ENCODE measurements at regions not wholly inside any gene's neighbourhood (a gene's known extent, or its start where the extent isn't known, plus 50 kb on each side); places are given as distances from the start of the nearest gene placed in this dataset.
"Not testable (repeated sequence)": the region's sequence is repeated elsewhere in the genome, so short reads cannot be mapped to it uniquely, and the experiment has no call there.

GRCh38 chr16:31581065-31581464 lies 53.4 kb downstream of the AHSP start:
- H3K27ac ChIP-seq (ENCODE audit: low read depth in 1 of 2, low read length in 2 of 2); H3K27me3 ChIP-seq (ENCODE audit: control insufficient read depth in 1 of 2, insufficient read depth in 2 of 2, low read length in 1 of 2); ATAC-seq (ENCODE audit: low FRiP score); H3K4me1 ChIP-seq (ENCODE audit: control insufficient read depth in 1 of 2, insufficient read depth in 2 of 2, low read length in 2 of 2); DNase-seq; H3K36me3 ChIP-seq (ENCODE audit: control insufficient read depth in 1 of 2, insufficient read depth in 2 of 2, low read length in 1 of 2); intact Hi-C loops (cut with DNase I); H3K9me3 ChIP-seq (ENCODE audit: control insufficient read depth, low read length); H3K4me3 ChIP-seq (ENCODE audit: low read length in 2 of 2): not testable (repeated sequence)
- 56% methylated on average over 2 of the region's 2 CpGs for WGBS, 2 donors

GRCh38 chr16:31601737-31602384 lies 74.2 kb downstream of the AHSP start:
- H3K36me3 ChIP-seq (ENCODE audit: control insufficient read depth in 1 of 2, insufficient read depth in 2 of 2, low read length in 1 of 2); DNase-seq; H3K4me1 ChIP-seq (ENCODE audit: control insufficient read depth in 1 of 2, insufficient read depth in 2 of 2, low read length in 2 of 2); intact Hi-C loops (cut with DNase I); H3K27ac ChIP-seq (ENCODE audit: low read depth in 1 of 2, low read length in 2 of 2); H3K4me3 ChIP-seq (ENCODE audit: low read length in 2 of 2); H3K27me3 ChIP-seq (ENCODE audit: control insufficient read depth in 1 of 2, insufficient read depth in 2 of 2, low read length in 1 of 2); H3K9me3 ChIP-seq (ENCODE audit: control insufficient read depth, low read length); ATAC-seq (ENCODE audit: low FRiP score): not testable (repeated sequence)
- WGBS, 2 donors, result 81 to 82% methylated on average over 9 of the region's 9 CpGs

GRCh38 chr16:31618130-31618529 lies 90.4 kb downstream of the AHSP start:
- Histone ChIP-seq H3K4me1 (ENCODE audit: control insufficient read depth in 1 of 2, insufficient read depth in 2 of 2, low read length in 2 of 2) (no peaks in the 10 kb centered on the region), H3K27ac (ENCODE audit: low read depth in 1 of 2, low read length in 2 of 2) (no peak overlapping the region), H3K27me3 (ENCODE audit: control insufficient read depth in 1 of 2, insufficient read depth in 2 of 2, low read length in 1 of 2) (no peaks in the 10 kb centered on the region), H3K9me3 (ENCODE audit: control insufficient read depth, low read length) (no peaks in the 10 kb centered on the region), H3K36me3 (ENCODE audit: control insufficient read depth in 1 of 2, insufficient read depth in 2 of 2, low read length in 1 of 2) (no peaks in the 10 kb centered on the region), H3K4me3 (ENCODE audit: low read length in 2 of 2) (no peak overlapping the region)
- intact Hi-C loops (cut with DNase I), result no loop called here
- DNase-seq (no peak), ATAC-seq (ENCODE audit: low FRiP score) (no peak)

GRCh38 chr16:31636433-31636832 lies 108.7 kb downstream of the AHSP start:
- Histone ChIP-seq H3K4me1 (ENCODE audit: control insufficient read depth in 1 of 2, insufficient read depth in 2 of 2, low read length in 2 of 2) (no peaks in the 10 kb centered on the region), H3K27me3 (ENCODE audit: control insufficient read depth in 1 of 2, insufficient read depth in 2 of 2, low read length in 1 of 2) (no peaks in the 10 kb centered on the region), H3K4me3 (ENCODE audit: low read length in 2 of 2) (no peak overlapping the region), H3K9me3 (ENCODE audit: control insufficient read depth, low read length) (no peaks in the 10 kb centered on the region), H3K27ac (ENCODE audit: low read depth in 1 of 2, low read length in 2 of 2) (no peak overlapping the region), H3K36me3 (ENCODE audit: control insufficient read depth in 1 of 2, insufficient read depth in 2 of 2, low read length in 1 of 2) (no peaks in the 10 kb centered on the region)
- intact Hi-C loops (cut with DNase I), result no loop called here
- 88 to 89% methylated on average over 7 of the region's 7 CpGs for WGBS, 2 donors
- DNase-seq (no peak), ATAC-seq (ENCODE audit: low FRiP score) (no peak)

- no peaks in the 10 kb centered on the region for H3K36me3 ChIP-seq (ENCODE audit: control insufficient read depth in 1 of 2, insufficient read depth in 2 of 2, low read length in 1 of 2)
- DNase-seq (no peak), ATAC-seq (ENCODE audit: low FRiP score) (no peak)
- H3K4me3 ChIP-seq (ENCODE audit: low read length in 2 of 2), result no peak overlapping the region
- H3K27me3 ChIP-seq (ENCODE audit: control insufficient read depth in 1 of 2, insufficient read depth in 2 of 2, low read length in 1 of 2), result peaks cover 0 to 2% of the 10 kb centered on the region in 2 donors
- H3K27ac ChIP-seq (ENCODE audit: low read depth in 1 of 2, low read length in 2 of 2), result no peak overlapping the region
- intact Hi-C loops (cut with DNase I), result no loop called here
- no peaks in the 10 kb centered on the region for H3K4me1 ChIP-seq (ENCODE audit: control insufficient read depth in 1 of 2, insufficient read depth in 2 of 2, low read length in 2 of 2)
- no peaks in the 10 kb centered on the region for H3K9me3 ChIP-seq (ENCODE audit: control insufficient read depth, low read length)
- 63 to 75% methylated on average over 4 of the region's 4 CpGs for WGBS, 2 donors
These were observed 113.6 kb downstream of the AHSP start for GRCh38 chr16:31641279-31641678.

GRCh38 chr16:31655674-31656073 lies 128.0 kb downstream of the AHSP start:
- not testable (repeated sequence) for H3K9me3 ChIP-seq (ENCODE audit: control insufficient read depth, low read length); H3K27me3 ChIP-seq (ENCODE audit: control insufficient read depth in 1 of 2, insufficient read depth in 2 of 2, low read length in 1 of 2); H3K4me3 ChIP-seq (ENCODE audit: low read length in 2 of 2); H3K4me1 ChIP-seq (ENCODE audit: control insufficient read depth in 1 of 2, insufficient read depth in 2 of 2, low read length in 2 of 2); H3K36me3 ChIP-seq (ENCODE audit: control insufficient read depth in 1 of 2, insufficient read depth in 2 of 2, low read length in 1 of 2); H3K27ac ChIP-seq (ENCODE audit: low read depth in 1 of 2, low read length in 2 of 2); DNase-seq; ATAC-seq (ENCODE audit: low FRiP score)
- WGBS, 2 donors, result 72 to 84% methylated on average over 4 of the region's 4 CpGs
- intact Hi-C loops (cut with DNase I), result loop anchor here in 1 of 2 donors (10.0 kb wide), 1 partner anchor 81 kb away; no protein-coding TSS in a partner anchor

GRCh38 chr16:31664683-31665482 lies 137.2 kb downstream of the AHSP start:
- no peak overlapping the region for H3K4me3 ChIP-seq (ENCODE audit: low read length in 2 of 2)
- no peaks in the 10 kb centered on the region for H3K9me3 ChIP-seq (ENCODE audit: control insufficient read depth, low read length)
- H3K27me3 ChIP-seq (ENCODE audit: control insufficient read depth in 1 of 2, insufficient read depth in 2 of 2, low read length in 1 of 2), result no peaks in the 10 kb centered on the region
- ATAC-seq (ENCODE audit: low FRiP score) (no peak), DNase-seq (no peak)
- H3K4me1 ChIP-seq (ENCODE audit: control insufficient read depth in 1 of 2, insufficient read depth in 2 of 2, low read length in 2 of 2), result no peaks in the 10 kb centered on the region
- 45 to 51% methylated on average over 3 of the region's 3 CpGs for WGBS, 2 donors
- intact Hi-C loops (cut with DNase I), result no loop called here
- H3K36me3 ChIP-seq (ENCODE audit: control insufficient read depth in 1 of 2, insufficient read depth in 2 of 2, low read length in 1 of 2), result no peaks in the 10 kb centered on the region
- H3K27ac ChIP-seq (ENCODE audit: low read depth in 1 of 2, low read length in 2 of 2), result no peak overlapping the region

GRCh38 chr16:31674686-31675085 lies 147.0 kb downstream of the AHSP start:
- intact Hi-C loops (cut with DNase I), result no loop called here
- 36 to 41% methylated on average over 1 of the region's 1 CpG for WGBS, 2 donors
- Histone ChIP-seq H3K36me3 (ENCODE audit: control insufficient read depth in 1 of 2, insufficient read depth in 2 of 2, low read length in 1 of 2) (no peaks in the 10 kb centered on the region), H3K4me1 (ENCODE audit: control insufficient read depth in 1 of 2, insufficient read depth in 2 of 2, low read length in 2 of 2) (no peaks in the 10 kb centered on the region), H3K9me3 (ENCODE audit: control insufficient read depth, low read length) (peaks cover 6% of the 10 kb centered on the region), H3K27me3 (ENCODE audit: control insufficient read depth in 1 of 2, insufficient read depth in 2 of 2, low read length in 1 of 2) (no peaks in the 10 kb centered on the region), H3K27ac (ENCODE audit: low read depth in 1 of 2, low read length in 2 of 2) (no peak overlapping the region), H3K4me3 (ENCODE audit: low read length in 2 of 2) (no peak overlapping the region)
- DNase-seq, result no peak
- no peak for ATAC-seq (ENCODE audit: low FRiP score)

GRCh38 chr16:31676731-31677130 lies 149.0 kb downstream of the AHSP start:
- no peaks in the 10 kb centered on the region for H3K27me3 ChIP-seq (ENCODE audit: control insufficient read depth in 1 of 2, insufficient read depth in 2 of 2, low read length in 1 of 2)
- H3K36me3 ChIP-seq (ENCODE audit: control insufficient read depth in 1 of 2, insufficient read depth in 2 of 2, low read length in 1 of 2), result no peaks in the 10 kb centered on the region
- no peaks in the 10 kb centered on the region for H3K4me1 ChIP-seq (ENCODE audit: control insufficient read depth in 1 of 2, insufficient read depth in 2 of 2, low read length in 2 of 2)
- H3K4me3 ChIP-seq (ENCODE audit: low read length in 2 of 2), result no peak overlapping the region
- intact Hi-C loops (cut with DNase I), result no loop called here
- DNase-seq, result no peak
- peaks cover 6% of the 10 kb centered on the region for H3K9me3 ChIP-seq (ENCODE audit: control insufficient read depth, low read length)
- no peak overlapping the region for H3K27ac ChIP-seq (ENCODE audit: low read depth in 1 of 2, low read length in 2 of 2)
- no peak for ATAC-seq (ENCODE audit: low FRiP score)
